Loucy (cell line): ENCODE measurements at regions not wholly inside any gene's neighbourhood (a gene's known extent, or its start where the extent isn't known, plus 50 kb on each side); places are given as distances from the start of the nearest gene placed in this dataset.

Experiments
- H2AFZ ChIP-seq: fragments of 200-600 bp; sonication (generic); 2 replicates; pipeline ENCODE4 v1.6.0; 2016; ENCODE audit warnings: antibody characterized with exemption, mild to moderate bottlenecking, low read length, moderate library complexity
- H3F3A ChIP-seq: fragments of 200-600 bp; 2 replicates; pipeline ENCODE4 v1.6.0; 2016; ENCODE audit warnings: antibody characterized with exemption, low read depth, mild to moderate bottlenecking
- H3K27me3 ChIP-seq: fragments of 200-600 bp; sonication (generic); 2 replicates; pipeline ENCODE4 v1.6.1; 2014; ENCODE audit warnings: low read length, mild to moderate bottlenecking; ENCODE audit not compliant: insufficient read depth, poor library complexity, severe bottlenecking
- H3K36me3 ChIP-seq: fragments of 200-600 bp; sonication (generic); 2 replicates; pipeline ENCODE4 v1.6.1; 2016; ENCODE audit warnings: low read length; ENCODE audit not compliant: insufficient read depth
- H3K4me1 ChIP-seq: fragments of 200-600 bp; sonication (generic); 2 replicates; pipeline ENCODE4 v1.5.1; 2014; ENCODE audit warnings: low read length, mild to moderate bottlenecking; ENCODE audit not compliant: insufficient read depth, poor library complexity, severe bottlenecking
- H3K4me2 ChIP-seq: fragments of 200-600 bp; sonication (generic); 2 replicates; pipeline ENCODE4 v1.6.0; 2014; ENCODE audit warnings: antibody characterized with exemption, low read length, low read depth, mild to moderate bottlenecking; ENCODE audit not compliant: poor library complexity, severe bottlenecking
- H3K4me3 ChIP-seq: fragments of 200-600 bp; sonication (generic); 2 replicates; pipeline ENCODE4 v1.5.1; 2014; ENCODE audit warnings: low read length, mild to moderate bottlenecking, mixed read lengths; ENCODE audit not compliant: poor library complexity, severe bottlenecking
- H3K79me2 ChIP-seq: fragments of 200-600 bp; sonication (generic); 2 replicates; pipeline ENCODE4 v1.6.1; 2014; ENCODE audit warnings: low read length; ENCODE audit not compliant: insufficient read depth
- H3K9ac ChIP-seq: fragments of 200-600 bp; sonication (generic); 2 replicates; pipeline ENCODE4 v1.6.0; 2014; ENCODE audit warnings: mild to moderate bottlenecking, low read depth, low read length, moderate library complexity; ENCODE audit not compliant: poor library complexity, severe bottlenecking
- H3K9me2 ChIP-seq: fragments of 200-600 bp; sonication (generic); replicated peaks from 2 replicates; pipeline ENCODE4 v1.6.1; 2016; ENCODE audit warnings: low read depth, low read length, mixed read lengths
- H3K9me3 ChIP-seq: fragments of 200-600 bp; sonication (generic); 2 replicates; pipeline ENCODE4 v1.6.1; 2014; ENCODE audit warnings: mild to moderate bottlenecking, antibody characterized with exemption, low read length, low read depth; ENCODE audit not compliant: insufficient read depth
- H4K20me1 ChIP-seq: fragments of 200-600 bp; sonication (generic); 2 replicates; pipeline ENCODE4 v1.6.0; 2014; ENCODE audit warnings: antibody characterized with exemption, low read length, mild to moderate bottlenecking; ENCODE audit not compliant: insufficient read depth, poor library complexity, severe bottlenecking
- EZH2phosphoT487 ChIP-seq: fragments of 200-600 bp; IDR thresholded peaks from 2 replicates; pipeline ENCODE4 v1.6.1; 2018; ENCODE audit warnings: antibody characterized with exemption, mild to moderate bottlenecking, moderate library complexity, borderline replicate concordance
- TF ChIP-seq, protein P1 (sequence below): fragments of 200-600 bp; sonication (generic); conservative IDR thresholded peaks from 2 replicates; pipeline ENCODE4 v1.5.1; 2014; ENCODE audit warnings: mild to moderate bottlenecking, antibody characterized with exemption, low read length

DNA sequence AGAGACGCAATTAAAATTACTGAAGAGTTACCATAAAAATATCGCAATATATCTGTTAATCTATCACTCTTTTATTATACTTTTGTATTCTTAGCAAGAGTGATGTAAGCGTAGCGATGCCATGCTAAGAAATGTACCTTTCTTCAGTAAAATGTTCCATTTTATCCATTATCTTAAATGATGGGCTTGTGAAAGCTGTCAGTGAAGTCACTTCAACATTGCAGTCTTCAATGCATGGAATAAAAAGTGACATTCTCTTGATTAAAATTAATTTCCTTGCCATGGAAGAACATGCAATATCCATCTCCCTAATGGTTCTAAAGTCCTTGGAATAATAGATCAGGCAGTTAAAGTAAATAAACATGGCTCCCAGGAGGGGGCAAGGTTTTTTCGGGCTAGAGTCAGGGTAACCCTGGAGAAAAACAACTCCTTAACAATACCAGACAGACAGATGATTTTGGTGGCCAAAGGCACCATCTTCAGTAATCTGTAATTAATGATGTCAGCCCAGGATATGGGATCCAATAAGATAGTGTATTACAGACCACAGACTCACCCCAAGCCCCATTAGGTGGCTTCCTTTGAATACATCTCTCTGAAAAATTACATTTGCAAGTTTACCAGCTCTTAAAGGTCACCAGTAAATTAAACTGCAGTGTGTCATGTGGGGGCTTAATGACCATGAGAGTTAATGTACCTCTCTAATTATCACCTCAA, 677.1 kb downstream of the DTWD2 start:
- Histone ChIP-seq H2AFZ (no peak overlapping the region), H3K27me3 (no peaks in the 10 kb centered on the region), H3K9me2 (no peaks in the 10 kb centered on the region), H3K36me3 (no peaks in the 10 kb centered on the region), H3K9ac (no peak overlapping the region), H3K79me2 (no peaks in the 10 kb centered on the region), H3K4me3 (no peak overlapping the region), H4K20me1 (no peaks in the 10 kb centered on the region), H3K4me2 (no peak overlapping the region), H3F3A (no peaks in the 10 kb centered on the region), H3K9me3 (no peaks in the 10 kb centered on the region), H3K4me1 (no peaks in the 10 kb centered on the region)
- TF ChIP-seq, protein P1, sequence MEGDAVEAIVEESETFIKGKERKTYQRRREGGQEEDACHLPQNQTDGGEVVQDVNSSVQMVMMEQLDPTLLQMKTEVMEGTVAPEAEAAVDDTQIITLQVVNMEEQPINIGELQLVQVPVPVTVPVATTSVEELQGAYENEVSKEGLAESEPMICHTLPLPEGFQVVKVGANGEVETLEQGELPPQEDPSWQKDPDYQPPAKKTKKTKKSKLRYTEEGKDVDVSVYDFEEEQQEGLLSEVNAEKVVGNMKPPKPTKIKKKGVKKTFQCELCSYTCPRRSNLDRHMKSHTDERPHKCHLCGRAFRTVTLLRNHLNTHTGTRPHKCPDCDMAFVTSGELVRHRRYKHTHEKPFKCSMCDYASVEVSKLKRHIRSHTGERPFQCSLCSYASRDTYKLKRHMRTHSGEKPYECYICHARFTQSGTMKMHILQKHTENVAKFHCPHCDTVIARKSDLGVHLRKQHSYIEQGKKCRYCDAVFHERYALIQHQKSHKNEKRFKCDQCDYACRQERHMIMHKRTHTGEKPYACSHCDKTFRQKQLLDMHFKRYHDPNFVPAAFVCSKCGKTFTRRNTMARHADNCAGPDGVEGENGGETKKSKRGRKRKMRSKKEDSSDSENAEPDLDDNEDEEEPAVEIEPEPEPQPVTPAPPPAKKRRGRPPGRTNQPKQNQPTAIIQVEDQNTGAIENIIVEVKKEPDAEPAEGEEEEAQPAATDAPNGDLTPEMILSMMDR = no peak

DNA sequence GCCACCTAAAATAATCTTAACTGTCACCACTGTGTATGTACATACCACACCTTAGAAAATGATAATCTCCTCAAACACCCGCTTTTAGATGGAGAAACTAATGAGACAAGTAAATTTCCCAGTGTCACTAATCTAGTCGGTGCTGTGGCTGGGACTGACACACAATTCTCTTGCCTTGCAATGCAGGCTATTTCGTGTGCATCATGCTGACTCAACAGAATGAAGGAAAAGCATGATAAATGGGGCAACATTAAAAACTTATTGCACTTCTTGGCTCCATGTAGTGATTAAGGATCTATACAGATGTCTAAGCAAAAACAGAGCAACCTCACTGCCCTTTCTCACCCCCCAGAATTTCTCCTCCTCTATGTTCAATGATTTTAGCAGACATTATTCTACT, 677.9 kb downstream of the DTWD2 start:
- no peak for TF ChIP-seq EZH2phosphoT487
- TF ChIP-seq, protein P1 = no peak
- no peaks in the 10 kb centered on the region for H3K27me3 ChIP-seq
- H3K4me1 ChIP-seq = no peaks in the 10 kb centered on the region
- H3K9me2 ChIP-seq = no peaks in the 10 kb centered on the region
- H3K4me2 ChIP-seq = no peak overlapping the region
- H3K9me3 ChIP-seq = no peaks in the 10 kb centered on the region
- no peak overlapping the region for H3K4me3 ChIP-seq
- H3K9ac ChIP-seq = no peak overlapping the region
- H2AFZ ChIP-seq = no peak overlapping the region
- no peaks in the 10 kb centered on the region for H3K36me3 ChIP-seq
- H4K20me1 ChIP-seq = no peaks in the 10 kb centered on the region
- H3F3A ChIP-seq = no peaks in the 10 kb centered on the region
- H3K79me2 ChIP-seq = no peaks in the 10 kb centered on the region

DNA sequence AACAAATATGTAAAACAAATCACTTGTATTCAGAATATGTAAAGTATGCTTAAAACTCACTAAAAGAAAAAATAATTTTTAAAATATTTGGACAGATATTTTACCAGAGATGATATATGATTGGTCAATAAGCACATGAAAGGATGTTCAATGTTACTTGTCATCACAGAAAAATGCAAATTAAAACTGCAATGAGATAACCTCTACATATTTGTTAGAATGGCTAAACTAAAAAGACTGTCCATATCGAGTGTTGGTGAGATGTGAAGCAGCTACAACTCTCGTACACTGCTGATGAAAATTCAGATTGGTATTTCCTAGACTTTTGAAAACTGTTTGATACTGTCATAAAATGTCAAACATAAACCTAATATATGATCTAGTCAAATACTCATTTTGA, 685.1 kb downstream of the DTWD2 start:
- Histone ChIP-seq H3K9me2 (no peaks in the 10 kb centered on the region), H3F3A (no peaks in the 10 kb centered on the region), H2AFZ (no peak overlapping the region), H3K9me3 (no peaks in the 10 kb centered on the region), H3K79me2 (no peaks in the 10 kb centered on the region), H3K4me2 (no peak overlapping the region), H4K20me1 (no peaks in the 10 kb centered on the region), H3K27me3 (no peaks in the 10 kb centered on the region), H3K4me1 (no peaks in the 10 kb centered on the region), H3K9ac (no peak overlapping the region), H3K36me3 (no peaks in the 10 kb centered on the region), H3K4me3 (no peak overlapping the region)
- TF ChIP-seq, protein P1 = no peak
- TF ChIP-seq EZH2phosphoT487 = no peak
